ENCODE measurements at regions not wholly inside any gene's neighbourhood (a gene's known extent, or its start where the extent isn't known, plus 50 kb on each side); places are given as distances from the start of the nearest gene placed in this dataset.
A peak's percentile ranks its signal among the peaks of the same experiment; 100 is the strongest.

DNA sequence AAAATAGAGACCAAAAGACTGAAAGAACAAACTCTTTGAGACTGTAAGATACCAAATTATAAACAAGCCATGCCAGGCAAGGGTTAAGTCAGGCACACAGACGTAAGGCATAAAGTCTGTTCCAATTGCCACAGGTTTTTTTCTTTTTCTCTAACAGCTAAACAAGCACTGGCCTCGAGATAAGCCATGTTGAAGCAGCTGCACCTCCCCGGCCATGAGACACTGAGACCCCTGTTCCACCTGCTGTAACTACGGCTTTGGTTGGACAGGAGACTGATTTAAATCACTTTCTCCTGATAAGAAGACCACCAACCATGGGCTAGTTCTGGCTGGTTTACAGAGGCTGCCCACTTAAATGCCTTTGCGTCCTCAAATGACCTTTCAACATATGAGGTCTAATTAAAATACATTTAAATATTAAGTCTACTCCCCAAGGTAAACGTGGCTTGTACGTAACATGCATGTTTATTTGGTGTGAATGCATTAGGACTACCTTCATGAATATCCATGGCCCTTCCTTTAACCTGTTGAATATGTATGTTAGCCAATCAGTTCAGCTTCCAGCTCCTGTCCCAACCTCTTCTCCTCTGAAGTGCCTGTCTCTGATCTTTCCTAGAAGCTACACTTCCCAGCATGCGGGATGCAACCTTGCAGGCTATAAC is 117.2 kb downstream of the CMPK2 start:
- DNase-seq (ENCODE audit: low spot score), result no peak
- intact Hi-C loops (cut with DNase I), result no loop called here

GRCh38 chr2:6749962-6750361 is 115.7 kb downstream of the CMPK2 start:
- intact Hi-C loops (cut with DNase I), result no loop called here

DNA sequence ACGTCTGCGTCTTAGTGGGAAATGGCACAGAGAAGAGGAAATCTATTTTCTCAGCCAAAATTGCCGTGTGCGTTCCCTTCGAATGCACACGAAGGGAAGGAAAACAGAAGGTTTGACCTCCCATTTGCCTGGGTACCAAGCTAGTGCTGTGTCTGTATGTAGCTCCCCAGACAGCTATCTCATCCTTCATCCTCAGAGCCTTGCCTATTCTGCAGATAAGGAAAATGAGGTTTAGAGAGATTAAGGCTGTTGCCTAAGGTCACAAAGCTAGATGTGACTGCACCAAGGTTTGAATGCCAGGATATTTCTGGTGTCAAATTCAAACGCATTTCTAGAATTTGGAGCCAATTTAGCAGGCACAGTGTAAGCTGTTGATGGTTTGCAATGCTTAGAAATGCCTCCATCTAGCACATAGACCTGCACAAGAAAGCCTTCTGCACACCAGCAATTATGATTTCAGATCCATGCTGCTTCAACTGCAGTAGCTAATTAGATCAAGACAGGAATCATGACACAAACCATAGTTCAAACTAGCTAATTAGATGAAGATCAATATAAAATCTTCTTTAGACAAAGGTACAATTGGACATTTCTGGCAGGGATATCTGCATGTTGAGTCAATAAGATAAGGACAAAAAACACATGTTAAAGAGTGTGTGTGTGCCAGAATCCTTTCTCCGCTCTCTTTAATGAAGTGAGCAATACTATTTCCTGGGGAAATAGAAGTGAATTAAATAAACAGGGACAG is 115.1 kb downstream of the CMPK2 start:
- DNase-seq (ENCODE audit: low spot score), result no peak
- intact Hi-C loops (cut with DNase I), result no loop called here

More at GRCh38 chr2:6749962-6750361, 115.7 kb downstream of the CMPK2 start:
- DNase-seq (ENCODE audit: low spot score), result no peak

DNA sequence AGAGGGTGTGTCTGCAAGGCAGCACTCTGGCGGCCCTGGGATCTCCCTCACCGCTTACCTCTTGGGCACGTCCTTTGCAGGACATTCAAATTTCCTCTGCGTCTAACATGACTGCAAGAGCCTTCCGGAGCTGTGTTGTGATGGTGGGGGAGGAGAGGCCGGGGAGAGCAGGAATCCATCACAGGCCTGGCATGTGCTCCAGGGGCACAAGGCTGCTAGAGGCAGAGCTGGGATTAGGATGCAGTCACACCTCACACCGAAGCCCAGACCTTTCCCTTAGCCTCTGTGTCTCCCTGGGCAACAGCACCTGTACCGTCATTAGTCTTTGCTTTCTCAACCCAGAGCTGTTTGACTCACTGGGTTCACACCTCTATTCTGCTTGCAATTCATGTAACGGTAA is 111.3 kb downstream of the CMPK2 start:
- no peak for DNase-seq (ENCODE audit: low spot score)
- intact Hi-C loops (cut with DNase I), result no loop called here

GRCh38 chr2:6755456-6755855 is 110.3 kb downstream of the CMPK2 start:
- intact Hi-C loops (cut with DNase I), result no loop called here
- DNase-seq (ENCODE audit: low spot score), result no peak

DNA sequence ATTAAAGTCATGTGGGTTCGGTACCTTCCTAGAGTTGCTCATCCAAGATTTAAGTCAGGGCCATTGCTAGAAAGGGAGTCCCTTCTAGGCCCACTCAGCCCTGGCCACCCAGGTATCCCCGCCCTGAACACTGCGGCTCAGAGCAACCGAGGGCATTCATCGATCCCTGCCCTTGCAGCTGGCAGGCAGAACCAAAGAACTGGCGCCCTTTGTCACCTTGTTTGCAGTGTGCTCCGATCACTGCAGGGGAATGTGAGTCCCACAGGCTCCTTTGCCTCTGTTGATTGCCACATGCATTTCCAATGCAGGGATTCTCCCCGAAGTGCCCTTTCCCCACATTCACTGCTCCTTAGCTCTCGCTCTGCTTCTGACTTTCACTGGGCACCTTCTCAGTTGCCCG is 108.5 kb downstream of the CMPK2 start:
- no peak for DNase-seq (ENCODE audit: low spot score)
- intact Hi-C loops (cut with DNase I), result no loop called here

DNA sequence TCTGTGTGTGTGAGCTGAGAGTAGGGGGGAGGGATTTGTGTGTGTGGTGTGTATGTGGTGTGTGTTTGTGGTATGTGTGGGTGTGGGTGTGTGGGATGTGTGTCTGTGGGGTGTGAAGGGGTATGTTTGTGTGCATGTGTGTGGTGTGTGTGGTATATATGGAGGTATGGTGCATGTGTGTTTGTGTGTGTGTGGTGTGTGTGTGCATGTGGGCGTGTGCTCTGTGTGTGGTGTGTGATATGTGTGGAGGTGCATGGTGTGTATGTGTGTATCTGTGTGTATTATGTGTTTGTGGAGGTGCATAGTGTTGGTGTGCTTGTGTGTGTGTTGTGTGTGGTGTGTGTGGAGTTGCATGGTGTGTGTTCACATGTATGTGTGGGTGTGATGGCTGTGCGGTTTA is 106.0 kb downstream of the CMPK2 start:
- intact Hi-C loops (cut with DNase I), result no loop called here

GRCh38 chr2:6760132-6760531 is 105.6 kb downstream of the CMPK2 start:
- DNase-seq (ENCODE audit: low spot score), result no peak
- intact Hi-C loops (cut with DNase I), result no loop called here

More for the DNA sequence above, 106.0 kb downstream of the CMPK2 start:
- DNase-seq (ENCODE audit: low spot score), result no peak

DNA sequence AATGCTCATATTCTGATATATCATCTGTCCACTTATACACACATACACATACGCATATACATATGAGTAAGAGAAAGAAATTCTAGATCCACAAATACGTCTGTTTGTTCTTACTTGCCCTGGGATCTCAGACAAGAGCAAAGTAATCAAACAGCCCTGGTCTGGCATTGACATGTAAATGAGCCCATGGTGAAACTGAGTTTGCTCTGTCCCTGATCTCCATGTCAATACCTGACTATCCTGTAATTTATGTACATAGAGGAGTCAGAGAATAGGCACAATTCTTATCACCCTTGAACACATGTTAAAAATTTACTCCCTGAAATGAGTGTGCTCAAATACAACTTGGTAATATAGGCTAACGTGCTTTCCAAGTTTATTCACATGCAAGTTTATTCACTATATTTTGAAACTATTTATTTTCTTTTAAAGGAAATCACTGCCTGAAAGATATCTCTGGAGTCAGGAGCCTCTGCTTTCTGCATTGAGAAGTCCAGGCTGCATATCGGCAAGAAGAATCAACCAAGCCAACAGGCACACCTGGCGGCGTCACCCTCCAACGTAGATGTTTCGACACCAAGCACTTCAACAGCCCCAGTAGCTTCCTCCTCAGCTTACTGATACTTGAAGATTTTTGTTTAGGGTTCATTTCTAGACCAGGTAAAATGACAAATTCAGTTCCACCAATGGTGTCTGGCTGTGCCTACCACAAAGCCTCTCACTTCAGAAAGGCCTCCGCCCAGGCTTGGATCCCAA is 100.6 kb downstream of the CMPK2 start:
- intact Hi-C loops (cut with DNase I), result no loop called here
- no peak for DNase-seq (ENCODE audit: low spot score)

DNA sequence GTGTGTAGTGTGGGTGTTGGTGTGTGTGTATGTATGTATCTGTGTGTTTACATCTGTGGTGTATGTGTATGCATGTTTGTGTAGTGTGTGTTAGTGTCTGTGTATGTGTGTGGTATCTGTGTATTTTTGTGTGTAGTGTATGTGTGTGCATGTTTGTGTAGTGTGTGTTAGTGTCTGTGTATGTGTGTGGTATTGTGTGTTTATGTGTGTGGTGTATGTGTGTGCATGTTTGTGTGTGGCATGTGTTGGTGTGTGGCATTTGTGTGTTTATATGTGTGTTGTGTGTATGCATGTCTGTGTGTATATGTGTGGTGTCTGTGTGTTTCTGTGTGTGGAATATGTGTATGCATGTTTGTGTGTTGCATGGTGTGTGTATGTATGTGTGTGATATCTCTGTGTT is 96.4 kb downstream of the CMPK2 start:
- no peak for DNase-seq (ENCODE audit: low spot score)
- intact Hi-C loops (cut with DNase I), result no loop called here

DNA sequence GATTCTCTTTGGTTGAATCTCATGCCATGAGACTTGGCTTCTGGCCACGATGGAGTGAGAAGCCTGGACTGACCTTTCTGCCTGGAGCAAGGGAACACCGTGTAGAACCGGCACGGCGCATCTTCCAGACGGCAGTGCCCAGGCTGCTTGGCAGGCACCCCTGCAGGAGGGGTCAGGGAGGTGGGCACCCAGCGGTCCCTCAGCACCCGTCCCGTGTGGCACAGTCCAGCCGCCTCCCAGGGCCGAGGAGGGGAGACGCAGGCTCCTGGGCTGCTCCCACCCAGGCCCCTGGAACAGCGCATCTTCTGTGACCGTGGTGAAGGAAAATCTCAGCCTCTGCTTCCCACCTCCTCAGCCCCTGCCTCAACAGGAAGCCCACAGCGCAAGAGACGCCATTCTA is 95.7 kb downstream of the CMPK2 start:
- intact Hi-C loops (cut with DNase I), result no loop called here
- no peak for DNase-seq (ENCODE audit: low spot score)

- DNase-seq (ENCODE audit: low spot score), result no peak
- intact Hi-C loops (cut with DNase I), result no loop called here
Measured at GRCh38 chr2:6771634-6772611, 93.8 kb downstream of the CMPK2 start.

DNA sequence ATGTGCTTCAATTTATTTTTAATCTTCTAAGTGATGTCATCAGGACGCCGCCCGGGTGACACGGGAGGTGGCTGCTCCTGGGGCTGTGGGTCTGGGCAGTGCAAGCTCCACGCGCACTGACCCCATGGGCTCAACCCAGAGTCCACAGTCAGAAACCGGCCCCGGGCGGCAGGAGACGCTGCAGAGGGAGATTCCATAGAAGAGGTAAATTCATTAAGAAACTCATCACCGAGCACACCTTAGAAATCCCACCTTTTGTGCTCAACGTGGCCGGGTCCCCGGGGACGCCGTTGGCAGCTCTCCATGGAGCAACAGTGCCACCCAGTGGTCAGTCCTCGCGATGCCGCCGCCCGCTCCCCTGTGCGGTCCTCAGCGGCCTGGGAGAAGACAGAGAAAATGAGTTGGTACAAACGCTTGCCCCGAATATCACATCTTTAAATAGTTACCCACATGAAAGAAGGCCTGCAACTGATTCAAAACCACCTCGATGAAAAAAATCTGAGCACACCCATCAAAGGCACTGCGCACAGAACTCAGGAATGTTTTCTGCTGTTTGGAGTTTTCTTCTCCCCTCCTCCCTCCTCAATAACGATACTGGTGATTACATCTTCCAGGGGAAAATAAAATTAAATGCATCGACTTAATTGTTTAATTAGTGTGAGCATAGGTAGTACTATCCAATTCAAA is 92.6 kb downstream of the CMPK2 start:
- DNase-seq (ENCODE audit: low spot score), result peak; percentile 86
- intact Hi-C loops (cut with DNase I), result no loop called here

- DNase-seq (ENCODE audit: low spot score), result no peak
- intact Hi-C loops (cut with DNase I), result no loop called here
Measured at GRCh38 chr2:6773694-6774044, 92.0 kb downstream of the CMPK2 start.

- intact Hi-C loops (cut with DNase I), result no loop called here
Measured at GRCh38 chr2:6776125-6776524, 89.6 kb downstream of the CMPK2 start.

DNA sequence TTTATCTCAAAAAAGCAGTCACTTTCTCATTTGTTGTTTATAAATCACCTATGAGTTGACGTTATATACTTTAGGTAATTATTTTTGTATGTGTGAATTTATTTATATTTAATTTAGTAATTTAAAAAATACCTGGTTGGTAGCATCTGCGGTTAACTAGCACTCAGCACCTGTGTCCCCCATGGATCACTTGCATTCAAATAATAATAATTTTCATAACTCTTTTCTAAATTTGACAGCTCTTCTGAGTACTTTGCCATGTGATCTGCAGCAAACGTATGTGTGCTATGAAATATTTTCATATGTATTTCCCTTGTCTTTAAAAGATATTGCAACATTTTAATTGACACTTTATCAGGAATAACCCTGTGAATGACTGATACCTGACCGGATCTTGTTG is 88.1 kb downstream of the CMPK2 start:
- intact Hi-C loops (cut with DNase I), result no loop called here
- DNase-seq (ENCODE audit: low spot score), result no peak

More at GRCh38 chr2:6776125-6776524, 89.6 kb downstream of the CMPK2 start:
- no peak for DNase-seq (ENCODE audit: low spot score)

DNA sequence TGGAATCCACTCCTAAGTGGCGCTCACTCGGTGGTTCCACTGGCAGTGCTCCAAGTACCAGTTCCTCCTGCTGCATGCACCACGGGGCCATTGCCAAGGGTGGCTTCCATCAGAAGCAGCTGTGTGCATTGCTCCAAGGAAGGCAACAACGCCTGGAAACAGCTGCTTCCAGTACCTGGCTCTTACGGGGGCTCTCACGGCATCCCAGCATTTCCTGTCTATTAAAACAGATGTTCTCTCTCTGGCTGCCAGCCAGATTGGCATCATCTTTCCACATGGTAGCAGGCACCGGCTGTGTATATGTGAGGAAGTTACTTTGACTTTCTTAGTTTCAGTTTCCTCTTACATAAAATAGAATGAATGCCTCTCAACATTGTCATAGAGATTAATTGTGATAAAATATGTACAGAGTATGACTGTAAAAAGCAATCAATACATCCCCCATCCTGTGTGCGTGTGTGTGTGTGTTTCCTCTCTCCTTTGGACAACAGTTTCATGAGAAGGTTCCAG is 84.9 kb downstream of the CMPK2 start:
- intact Hi-C loops (cut with DNase I), result no loop called here
- DNase-seq (ENCODE audit: low spot score), result peak; percentile 87

GRCh38 chr2:6782517-6783237 is 83.0 kb downstream of the CMPK2 start:
- intact Hi-C loops (cut with DNase I), result no loop called here
- DNase-seq (ENCODE audit: low spot score), result no peak

Data from posterior vena cava (tissue), 2 donors.